ENCODE measurements at regions not wholly inside any gene's neighbourhood (a gene's known extent, or its start where the extent isn't known, plus 50 kb on each side); places are given as distances from the start of the nearest gene placed in this dataset.
"Not testable (repeated sequence)": the region's sequence is repeated elsewhere in the genome, so short reads cannot be mapped to it uniquely, and the experiment has no call there.

GRCh38 chr2:134027980-134028379, 225.9 kb upstream of the MGAT5 start:
- no peaks in the 10 kb centered on the region for H3K4me1 ChIP-seq (ENCODE audit: insufficient read depth, low read length)
- no peaks in the 10 kb centered on the region for H3K36me3 ChIP-seq (ENCODE audit: insufficient read depth, low read length)
- H3K9ac ChIP-seq (ENCODE audit: low read depth, low read length), result peak overlapping the region; percentile 18; the same call in 1 of the 2 replicates
- H3K9me3 ChIP-seq (ENCODE audit: control insufficient read depth, insufficient read depth, low read length), result no peaks in the 10 kb centered on the region

GRCh38 chr2:134029418-134029817, 224.5 kb upstream of the MGAT5 start:
- no peaks in the 10 kb centered on the region for H3K9me3 ChIP-seq (ENCODE audit: control insufficient read depth, insufficient read depth, low read length)
- H3K36me3 ChIP-seq (ENCODE audit: insufficient read depth, low read length), result no peaks in the 10 kb centered on the region
- H3K4me1 ChIP-seq (ENCODE audit: insufficient read depth, low read length), result no peaks in the 10 kb centered on the region
- no peak overlapping the region for H3K9ac ChIP-seq (ENCODE audit: low read depth, low read length)

GRCh38 chr2:134031539-134031938, 222.3 kb upstream of the MGAT5 start:
- Histone ChIP-seq H3K9ac (ENCODE audit: low read depth, low read length) (no peak overlapping the region), H3K36me3 (ENCODE audit: insufficient read depth, low read length) (no peaks in the 10 kb centered on the region), H3K9me3 (ENCODE audit: control insufficient read depth, insufficient read depth, low read length) (no peaks in the 10 kb centered on the region), H3K4me1 (ENCODE audit: insufficient read depth, low read length) (no peaks in the 10 kb centered on the region)

GRCh38 chr2:134035605-134036370, 218.1 kb upstream of the MGAT5 start:
- Histone ChIP-seq H3K36me3 (ENCODE audit: insufficient read depth, low read length) (no peaks in the 10 kb centered on the region), H3K4me1 (ENCODE audit: insufficient read depth, low read length) (no peaks in the 10 kb centered on the region), H3K9me3 (ENCODE audit: control insufficient read depth, insufficient read depth, low read length) (no peaks in the 10 kb centered on the region), H3K9ac (ENCODE audit: low read depth, low read length) (no peak overlapping the region)

- no peaks in the 10 kb centered on the region for H3K4me1 ChIP-seq (ENCODE audit: insufficient read depth, low read length)
- no peak overlapping the region for H3K9ac ChIP-seq (ENCODE audit: low read depth, low read length)
- no peaks in the 10 kb centered on the region for H3K9me3 ChIP-seq (ENCODE audit: control insufficient read depth, insufficient read depth, low read length)
- no peaks in the 10 kb centered on the region for H3K36me3 ChIP-seq (ENCODE audit: insufficient read depth, low read length)
Observed at GRCh38 chr2:134039912-134040581, 213.8 kb upstream of the MGAT5 start.

GRCh38 chr2:134040626-134041172, 213.2 kb upstream of the MGAT5 start:
- not testable (repeated sequence) for H3K4me1 ChIP-seq (ENCODE audit: insufficient read depth, low read length); H3K36me3 ChIP-seq (ENCODE audit: insufficient read depth, low read length); H3K9ac ChIP-seq (ENCODE audit: low read depth, low read length); H3K9me3 ChIP-seq (ENCODE audit: control insufficient read depth, insufficient read depth, low read length)

- Histone ChIP-seq H3K36me3 (ENCODE audit: insufficient read depth, low read length) (no peaks in the 10 kb centered on the region), H3K9ac (ENCODE audit: low read depth, low read length) (no peak overlapping the region), H3K4me1 (ENCODE audit: insufficient read depth, low read length) (no peaks in the 10 kb centered on the region), H3K9me3 (ENCODE audit: control insufficient read depth, insufficient read depth, low read length) (no peaks in the 10 kb centered on the region)
Observed at GRCh38 chr2:134041877-134042276, 212.0 kb upstream of the MGAT5 start.

- H3K36me3 ChIP-seq (ENCODE audit: insufficient read depth, low read length); H3K9me3 ChIP-seq (ENCODE audit: control insufficient read depth, insufficient read depth, low read length); H3K4me1 ChIP-seq (ENCODE audit: insufficient read depth, low read length); H3K9ac ChIP-seq (ENCODE audit: low read depth, low read length): not testable (repeated sequence)
Observed at GRCh38 chr2:134043028-134043427, 210.8 kb upstream of the MGAT5 start.

- Histone ChIP-seq H3K9ac (ENCODE audit: low read depth, low read length) (no peak overlapping the region), H3K4me1 (ENCODE audit: insufficient read depth, low read length) (no peaks in the 10 kb centered on the region), H3K9me3 (ENCODE audit: control insufficient read depth, insufficient read depth, low read length) (no peaks in the 10 kb centered on the region), H3K36me3 (ENCODE audit: insufficient read depth, low read length) (no peaks in the 10 kb centered on the region)
Observed at GRCh38 chr2:134052173-134052572, 201.7 kb upstream of the MGAT5 start.

- Histone ChIP-seq H3K9me3 (ENCODE audit: control insufficient read depth, insufficient read depth, low read length) (no peaks in the 10 kb centered on the region), H3K4me1 (ENCODE audit: insufficient read depth, low read length) (no peaks in the 10 kb centered on the region), H3K9ac (ENCODE audit: low read depth, low read length) (no peak overlapping the region), H3K36me3 (ENCODE audit: insufficient read depth, low read length) (no peaks in the 10 kb centered on the region)
Observed at GRCh38 chr2:134056173-134056572, 197.7 kb upstream of the MGAT5 start.

- H3K9ac ChIP-seq (ENCODE audit: low read depth, low read length); H3K36me3 ChIP-seq (ENCODE audit: insufficient read depth, low read length); H3K9me3 ChIP-seq (ENCODE audit: control insufficient read depth, insufficient read depth, low read length); H3K4me1 ChIP-seq (ENCODE audit: insufficient read depth, low read length): not testable (repeated sequence)
Observed at GRCh38 chr2:134061066-134061465, 192.8 kb upstream of the MGAT5 start.

- H3K9me3 ChIP-seq (ENCODE audit: control insufficient read depth, insufficient read depth, low read length); H3K36me3 ChIP-seq (ENCODE audit: insufficient read depth, low read length); H3K9ac ChIP-seq (ENCODE audit: low read depth, low read length); H3K4me1 ChIP-seq (ENCODE audit: insufficient read depth, low read length): not testable (repeated sequence)
Observed at GRCh38 chr2:134062235-134062634, 191.6 kb upstream of the MGAT5 start.

GRCh38 chr2:134063916-134064315, 190.0 kb upstream of the MGAT5 start:
- H3K9me3 ChIP-seq (ENCODE audit: control insufficient read depth, insufficient read depth, low read length); H3K9ac ChIP-seq (ENCODE audit: low read depth, low read length); H3K36me3 ChIP-seq (ENCODE audit: insufficient read depth, low read length); H3K4me1 ChIP-seq (ENCODE audit: insufficient read depth, low read length): not testable (repeated sequence)

GRCh38 chr2:134070281-134070741, 183.6 kb upstream of the MGAT5 start:
- H3K9ac ChIP-seq (ENCODE audit: low read depth, low read length), result no peak overlapping the region
- no peaks in the 10 kb centered on the region for H3K4me1 ChIP-seq (ENCODE audit: insufficient read depth, low read length)
- no peaks in the 10 kb centered on the region for H3K9me3 ChIP-seq (ENCODE audit: control insufficient read depth, insufficient read depth, low read length)
- no peaks in the 10 kb centered on the region for H3K36me3 ChIP-seq (ENCODE audit: insufficient read depth, low read length)

GRCh38 chr2:134072341-134072740, 181.5 kb upstream of the MGAT5 start:
- H3K4me1 ChIP-seq (ENCODE audit: insufficient read depth, low read length), result no peaks in the 10 kb centered on the region
- 0 out of 2 replicates have a peak, but pooled peaks cover 3% of the 10 kb centered on the region for H3K9me3 ChIP-seq (ENCODE audit: control insufficient read depth, insufficient read depth, low read length)
- H3K36me3 ChIP-seq (ENCODE audit: insufficient read depth, low read length), result no peaks in the 10 kb centered on the region
- no peak overlapping the region for H3K9ac ChIP-seq (ENCODE audit: low read depth, low read length)

Measured in ES-I3 (cell line).